ENCODE measurements at regions not wholly inside any gene's neighbourhood (a gene's known extent, or its start where the extent isn't known, plus 50 kb on each side); places are given as distances from the start of the nearest gene placed in this dataset.

- DNase-seq (ENCODE audit: low read depth in 2 of 2), result no peak
These were observed 99.8 kb upstream of the CDH5 start for GRCh38 chr16:66266436-66267291.

GRCh38 chr16:66265556-66266141 lies 100.8 kb upstream of the CDH5 start:
- no peak for DNase-seq (ENCODE audit: low read depth in 2 of 2)

DNA sequence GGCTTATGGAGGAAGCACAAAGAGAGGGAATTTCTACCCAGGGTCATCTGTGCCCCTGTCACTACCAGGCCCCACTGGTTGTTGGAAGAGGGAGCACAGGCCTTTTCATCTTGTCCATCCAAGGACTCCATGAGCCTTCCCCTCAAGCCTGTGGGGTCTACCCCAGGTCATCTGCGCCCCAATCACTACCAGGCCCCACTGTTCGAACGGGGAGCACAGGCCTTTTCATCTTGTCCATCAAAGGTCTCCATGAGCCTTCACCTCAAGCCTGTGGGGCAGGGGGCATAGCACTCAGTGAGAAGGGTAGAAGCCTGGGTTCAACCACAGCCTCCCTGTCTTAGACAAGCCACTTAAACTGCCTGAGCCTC lies 101.5 kb upstream of the CDH5 start:
- DNase-seq (ENCODE audit: low read depth in 2 of 2), result no peak

DNA sequence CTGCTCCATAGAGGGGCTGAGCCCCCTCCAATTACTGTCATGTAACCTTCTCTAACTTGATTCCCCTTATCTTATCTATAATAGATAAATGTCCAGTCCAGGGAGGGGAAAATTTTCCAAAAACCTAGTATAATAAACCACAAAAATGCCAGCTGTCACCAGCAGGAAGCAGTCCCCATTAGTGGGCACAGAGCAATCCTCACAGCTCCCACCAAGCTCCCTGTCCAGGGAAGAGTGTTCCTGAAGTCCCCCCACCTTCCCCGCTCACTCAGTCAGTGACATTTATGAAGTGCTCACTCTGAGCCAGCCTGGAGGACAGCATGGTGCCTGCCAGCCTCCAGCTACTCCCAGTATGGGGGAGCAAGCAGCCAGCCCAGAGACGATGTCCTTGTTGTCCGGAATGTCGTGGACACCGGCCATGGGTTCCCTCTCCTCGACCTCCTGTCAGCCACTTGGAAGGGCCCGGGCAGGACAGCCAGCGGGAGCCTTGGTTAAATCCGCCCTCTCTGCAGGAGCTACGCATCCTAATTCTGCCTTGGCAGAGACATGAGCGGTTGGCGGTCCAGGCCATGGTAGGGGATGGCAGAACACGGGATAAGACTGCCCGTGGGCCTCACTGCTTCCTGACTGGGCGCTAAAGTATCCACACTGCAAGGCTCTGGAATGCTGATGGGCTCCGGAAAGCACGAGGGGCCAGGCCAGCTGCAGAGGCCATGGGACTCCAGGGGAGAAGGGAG lies 102.0 kb upstream of the CDH5 start:
- no peak for DNase-seq (ENCODE audit: low read depth in 2 of 2)

DNA sequence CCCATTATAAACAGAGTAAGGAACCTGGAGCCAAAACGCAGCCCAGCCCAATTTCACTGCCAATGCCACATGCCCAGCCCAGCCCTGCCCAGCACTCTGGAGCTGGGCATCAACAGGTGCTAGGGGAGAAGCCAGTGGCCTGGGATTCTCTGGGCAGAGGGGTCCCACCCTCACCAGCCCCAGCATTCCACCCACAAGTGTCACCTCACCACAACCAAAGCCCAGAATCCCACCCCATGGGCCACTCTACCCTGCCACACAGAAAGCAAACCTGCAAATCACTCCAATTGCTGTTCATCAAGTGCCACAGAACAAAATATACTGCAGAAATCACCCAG lies 102.5 kb upstream of the CDH5 start:
- DNase-seq (ENCODE audit: low read depth in 2 of 2), result no peak

DNA sequence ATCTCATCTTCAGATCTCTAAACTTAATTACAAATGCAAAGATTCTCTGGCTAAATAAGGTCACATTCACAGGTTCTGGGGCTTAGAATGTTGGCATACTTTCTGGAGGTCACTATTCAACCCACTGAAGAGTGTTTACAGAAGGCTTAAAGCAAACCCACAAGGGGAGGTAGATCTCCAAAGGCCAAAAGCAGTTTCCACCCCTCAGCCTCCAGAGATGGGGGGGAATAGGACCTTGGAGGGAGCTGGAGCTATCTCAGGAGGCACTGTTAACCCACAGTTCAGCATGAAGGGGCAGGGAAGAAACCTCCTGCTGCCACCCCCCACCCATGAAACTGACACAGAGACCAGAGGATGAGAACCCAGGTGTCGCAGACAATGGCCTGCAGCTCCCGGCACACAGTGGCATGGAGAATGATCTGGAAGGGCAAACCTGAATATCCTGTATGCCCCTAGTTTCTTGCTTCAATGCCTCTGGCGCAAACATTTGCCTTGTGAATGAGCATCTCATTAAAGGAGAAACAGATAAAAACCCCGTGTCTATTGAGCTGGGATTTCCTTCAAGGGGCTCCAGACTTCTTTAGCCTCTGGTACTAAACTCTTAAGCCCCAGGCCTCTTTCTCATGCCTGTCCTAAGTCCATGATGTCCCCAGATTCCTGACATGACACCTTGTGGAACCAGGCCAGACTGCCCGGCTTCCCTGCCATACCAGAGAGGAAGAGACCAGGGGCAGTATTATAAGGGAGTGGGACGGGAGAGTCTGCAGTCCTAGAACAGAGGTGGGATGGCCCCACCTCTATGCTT lies 103.1 kb upstream of the CDH5 start:
- DNase-seq (ENCODE audit: low read depth in 2 of 2), result no peak

- DNase-seq (ENCODE audit: low read depth in 2 of 2), result no peak
These were observed 104.0 kb upstream of the CDH5 start for GRCh38 chr16:66262253-66263167.

DNA sequence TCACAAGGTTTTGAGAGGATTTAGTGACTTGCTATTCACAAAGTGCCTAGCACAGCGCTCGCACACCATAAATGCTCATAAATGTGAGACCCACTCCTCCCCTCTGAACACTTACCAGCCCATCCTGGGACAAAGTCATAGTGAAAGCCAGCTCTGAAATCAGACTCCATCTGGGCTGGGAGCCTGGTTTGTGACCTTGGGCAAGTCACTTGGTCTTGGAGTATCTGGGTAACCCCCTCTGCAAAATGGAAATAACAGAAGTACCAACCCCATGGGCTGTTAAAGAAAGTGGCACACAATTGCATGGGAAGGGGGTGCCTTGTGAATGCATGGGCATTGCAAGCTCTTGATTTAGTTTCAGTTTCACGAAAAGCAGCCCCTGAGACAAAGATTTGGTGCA lies 104.7 kb upstream of the CDH5 start:
- no peak for DNase-seq (ENCODE audit: low read depth in 2 of 2)

- DNase-seq (ENCODE audit: low read depth in 2 of 2), result no peak
These were observed 105.8 kb upstream of the CDH5 start for GRCh38 chr16:66260522-66261254.

DNA sequence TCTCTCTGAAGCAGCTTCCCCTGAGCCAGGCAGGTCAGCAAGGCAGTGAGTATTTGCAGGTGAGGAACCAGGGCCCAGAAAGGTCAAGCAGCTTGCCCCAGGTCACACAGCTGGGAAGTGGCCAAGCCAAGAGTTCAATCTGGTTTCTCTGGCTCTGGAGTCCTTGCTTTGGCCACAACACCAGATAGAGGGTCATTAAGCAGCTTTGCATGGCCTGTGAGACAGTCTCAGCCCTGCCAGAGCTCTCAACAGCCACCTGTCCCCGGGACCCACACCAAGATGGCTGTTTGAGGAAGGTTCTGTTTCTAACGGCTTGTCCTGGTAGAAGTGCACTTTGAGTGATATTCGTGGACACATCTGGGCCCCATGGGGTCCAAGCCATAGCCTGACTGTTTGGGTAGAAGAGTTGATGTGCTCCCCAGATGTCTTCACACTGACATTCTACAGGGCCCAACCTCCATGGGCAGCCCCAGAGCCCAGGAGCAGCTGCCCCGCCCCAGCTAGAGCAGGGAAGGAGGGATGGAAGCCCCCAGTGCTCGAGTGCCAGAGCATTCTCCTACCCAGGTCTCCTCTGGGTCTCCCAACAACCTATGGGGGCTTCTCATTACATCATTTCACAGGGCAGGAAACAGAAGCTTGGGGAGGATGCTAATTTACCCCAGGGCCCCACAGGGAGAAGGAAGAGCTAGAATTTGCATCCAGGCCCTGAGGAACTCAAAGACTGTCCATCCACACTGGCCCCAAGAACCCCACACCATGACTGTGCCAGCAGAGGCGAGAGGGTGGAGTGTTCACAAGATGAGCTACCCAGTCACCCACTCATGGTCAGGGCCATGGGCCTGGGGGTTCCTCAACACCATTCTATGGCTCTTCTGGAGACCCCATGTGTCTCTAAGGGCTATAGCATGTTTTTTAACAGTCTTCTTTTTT lies 107.3 kb upstream of the CDH5 start:
- no peak for DNase-seq (ENCODE audit: low read depth in 2 of 2)

DNA sequence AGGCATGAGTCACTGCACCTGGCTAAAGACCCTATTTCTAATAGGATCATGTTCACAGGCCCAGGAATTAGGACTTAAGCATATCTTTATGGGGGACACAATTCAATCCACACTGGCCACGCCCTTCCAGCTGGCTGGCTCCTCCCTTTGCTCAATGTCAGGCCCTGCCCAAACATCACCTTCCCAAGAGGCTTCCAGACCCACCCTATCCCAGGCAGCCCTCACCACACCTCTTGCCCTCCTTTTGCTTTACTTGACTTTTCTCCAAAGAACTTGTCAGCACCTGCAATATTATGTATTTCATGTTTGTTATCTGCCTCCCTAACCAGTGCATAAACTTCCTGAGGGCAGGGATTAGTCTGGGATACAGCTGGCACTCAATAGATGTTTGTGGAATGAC lies 109.6 kb upstream of the CDH5 start:
- DNase-seq (ENCODE audit: low read depth in 2 of 2), result no peak

- DNase-seq (ENCODE audit: low read depth in 2 of 2), result no peak
These were observed 110.8 kb upstream of the CDH5 start for GRCh38 chr16:66255647-66256046.

DNA sequence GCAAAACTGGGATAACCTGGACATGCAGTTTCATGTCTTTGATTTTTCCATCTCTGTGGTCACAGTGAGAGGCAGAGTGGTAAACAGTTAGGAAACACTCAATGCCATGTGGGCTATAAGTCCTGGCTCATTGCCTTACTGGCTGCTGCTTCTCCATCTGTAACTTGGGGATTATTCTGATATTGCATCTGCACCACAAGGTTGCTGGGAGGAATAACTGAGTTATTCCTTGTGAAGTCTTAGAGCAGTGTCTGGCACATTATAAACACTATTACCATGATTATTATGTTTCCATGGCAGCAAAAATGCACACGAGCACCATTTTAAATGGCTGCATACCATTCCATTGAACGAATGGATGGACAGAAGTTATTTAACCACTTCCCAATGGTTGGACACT lies 111.7 kb upstream of the CDH5 start:
- DNase-seq (ENCODE audit: low read depth in 2 of 2), result no peak

DNA sequence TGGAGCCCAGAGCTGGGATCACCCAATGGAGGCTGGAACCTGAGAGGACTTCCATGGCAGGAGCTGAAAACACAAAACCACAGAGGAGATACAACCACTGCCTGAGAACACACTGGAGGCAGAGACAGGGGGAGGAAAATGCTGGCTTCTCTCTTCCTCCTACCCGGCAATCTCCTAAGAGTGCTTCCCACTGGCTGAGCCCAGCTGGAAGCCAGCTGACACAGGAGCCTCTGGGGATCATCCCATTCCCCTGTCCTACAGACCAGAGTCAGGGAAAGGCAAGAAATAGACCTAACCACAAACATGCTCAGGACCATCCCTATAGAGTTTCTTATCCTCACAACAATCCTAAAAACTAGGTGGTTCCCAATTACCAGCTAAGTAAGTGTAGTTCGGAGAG lies 112.4 kb upstream of the CDH5 start:
- DNase-seq (ENCODE audit: low read depth in 2 of 2), result no peak

- DNase-seq (ENCODE audit: low read depth in 2 of 2), result no peak
These were observed 114.9 kb upstream of the CDH5 start for GRCh38 chr16:66251476-66252160.

GRCh38 chr16:66250686-66251431 lies 115.6 kb upstream of the CDH5 start:
- DNase-seq (ENCODE audit: low read depth in 2 of 2), result no peak

DNA sequence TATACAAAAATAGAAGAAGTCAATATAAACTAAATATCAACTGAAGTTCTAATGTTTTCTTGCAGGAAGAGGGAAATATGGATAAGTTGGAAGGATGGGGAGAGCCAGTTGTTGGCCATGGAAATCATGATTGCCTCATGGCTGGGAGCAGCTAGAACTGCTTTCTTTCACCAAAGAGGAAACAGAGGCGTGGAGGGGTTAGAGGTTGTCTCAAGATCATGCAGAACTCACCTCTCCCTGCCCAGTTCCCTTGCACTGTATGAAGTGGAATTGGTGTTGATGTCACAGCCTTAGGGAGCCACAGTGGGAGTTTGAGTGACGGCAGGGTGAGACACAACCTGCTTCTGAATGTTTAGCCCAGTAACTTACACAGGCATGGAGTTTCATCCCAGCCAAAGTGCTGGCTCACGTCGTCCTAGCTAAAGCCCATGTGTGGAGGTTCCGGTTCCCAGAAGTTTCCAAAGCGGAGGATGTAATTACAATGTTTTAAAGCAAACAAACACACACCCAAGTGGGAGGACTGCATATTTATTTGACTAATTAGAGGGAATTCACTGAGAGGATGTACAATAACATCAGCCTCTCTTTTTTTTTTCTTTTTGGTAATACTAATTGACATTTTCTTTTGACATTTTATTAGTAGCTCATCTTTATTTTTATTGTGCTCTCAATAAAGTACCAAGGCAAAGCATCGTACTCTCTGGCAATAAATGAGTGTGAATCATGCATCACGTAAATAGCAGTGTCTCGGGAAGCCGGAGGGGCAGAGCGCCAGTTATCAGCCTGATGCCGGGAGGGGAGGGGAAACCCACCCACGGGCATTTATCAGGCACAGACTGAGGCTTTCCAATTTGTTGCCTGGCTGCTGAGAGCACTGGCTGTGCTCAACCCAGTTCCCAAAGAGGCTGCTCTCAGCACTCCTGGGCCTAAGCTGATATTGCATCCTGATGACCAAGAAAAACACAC lies 118.7 kb upstream of the CDH5 start:
- no peak for DNase-seq (ENCODE audit: low read depth in 2 of 2)

Data from stimulated activated CD8-positive, alpha-beta memory T cell treated with anti-CD3 and anti-CD28 coated beads, Interleukin-2, amount 100 ng/mL, for 1 hour (primary cell).